ENCODE measurements at regions not wholly inside any gene's neighbourhood (a gene's known extent, or its start where the extent isn't known, plus 50 kb on each side); places are given as distances from the start of the nearest gene placed in this dataset.

DNA sequence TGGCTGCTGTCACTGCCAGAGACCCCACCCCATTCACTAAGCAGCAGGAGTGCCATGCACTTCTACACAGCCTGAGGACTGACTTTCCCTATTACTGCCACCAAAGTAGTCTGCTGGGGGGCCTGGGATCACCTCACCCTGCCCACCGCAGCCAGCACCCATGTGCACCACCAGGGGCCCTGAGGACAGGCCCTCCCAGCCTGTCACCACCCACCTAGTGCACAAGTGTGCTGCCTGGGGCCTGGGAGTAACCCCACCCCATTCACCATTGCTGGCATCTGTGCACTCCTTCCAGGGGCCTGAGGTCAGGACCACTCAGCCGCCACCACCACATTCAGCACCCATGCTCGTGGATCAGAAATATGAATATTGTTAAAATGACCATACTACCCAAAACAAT is 247.8 kb upstream of the NCKAP5 start:
- Mint-ChIP-seq H3K36me3 (ENCODE audit: unreplicated experiment) (peaks cover 4% of the 10 kb centered on the region), H3K27me3 (ENCODE audit: unreplicated experiment) (no peaks in the 10 kb centered on the region), H3K4me1 (ENCODE audit: low read depth, unreplicated experiment) (no peaks in the 10 kb centered on the region), H3K9me3 (ENCODE audit: unreplicated experiment) (no peaks in the 10 kb centered on the region), H3K27ac (ENCODE audit: unreplicated experiment) (no peak overlapping the region), H3K4me3 (ENCODE audit: unreplicated experiment) (no peak overlapping the region)
- no peak for DNase-seq
- TF ChIP-seq, protein P1, sequence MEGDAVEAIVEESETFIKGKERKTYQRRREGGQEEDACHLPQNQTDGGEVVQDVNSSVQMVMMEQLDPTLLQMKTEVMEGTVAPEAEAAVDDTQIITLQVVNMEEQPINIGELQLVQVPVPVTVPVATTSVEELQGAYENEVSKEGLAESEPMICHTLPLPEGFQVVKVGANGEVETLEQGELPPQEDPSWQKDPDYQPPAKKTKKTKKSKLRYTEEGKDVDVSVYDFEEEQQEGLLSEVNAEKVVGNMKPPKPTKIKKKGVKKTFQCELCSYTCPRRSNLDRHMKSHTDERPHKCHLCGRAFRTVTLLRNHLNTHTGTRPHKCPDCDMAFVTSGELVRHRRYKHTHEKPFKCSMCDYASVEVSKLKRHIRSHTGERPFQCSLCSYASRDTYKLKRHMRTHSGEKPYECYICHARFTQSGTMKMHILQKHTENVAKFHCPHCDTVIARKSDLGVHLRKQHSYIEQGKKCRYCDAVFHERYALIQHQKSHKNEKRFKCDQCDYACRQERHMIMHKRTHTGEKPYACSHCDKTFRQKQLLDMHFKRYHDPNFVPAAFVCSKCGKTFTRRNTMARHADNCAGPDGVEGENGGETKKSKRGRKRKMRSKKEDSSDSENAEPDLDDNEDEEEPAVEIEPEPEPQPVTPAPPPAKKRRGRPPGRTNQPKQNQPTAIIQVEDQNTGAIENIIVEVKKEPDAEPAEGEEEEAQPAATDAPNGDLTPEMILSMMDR (IDR thresholded peaks at IDR 0.05; ENCODE audit: partially characterized antibody, unreplicated experiment), result no peak

DNA sequence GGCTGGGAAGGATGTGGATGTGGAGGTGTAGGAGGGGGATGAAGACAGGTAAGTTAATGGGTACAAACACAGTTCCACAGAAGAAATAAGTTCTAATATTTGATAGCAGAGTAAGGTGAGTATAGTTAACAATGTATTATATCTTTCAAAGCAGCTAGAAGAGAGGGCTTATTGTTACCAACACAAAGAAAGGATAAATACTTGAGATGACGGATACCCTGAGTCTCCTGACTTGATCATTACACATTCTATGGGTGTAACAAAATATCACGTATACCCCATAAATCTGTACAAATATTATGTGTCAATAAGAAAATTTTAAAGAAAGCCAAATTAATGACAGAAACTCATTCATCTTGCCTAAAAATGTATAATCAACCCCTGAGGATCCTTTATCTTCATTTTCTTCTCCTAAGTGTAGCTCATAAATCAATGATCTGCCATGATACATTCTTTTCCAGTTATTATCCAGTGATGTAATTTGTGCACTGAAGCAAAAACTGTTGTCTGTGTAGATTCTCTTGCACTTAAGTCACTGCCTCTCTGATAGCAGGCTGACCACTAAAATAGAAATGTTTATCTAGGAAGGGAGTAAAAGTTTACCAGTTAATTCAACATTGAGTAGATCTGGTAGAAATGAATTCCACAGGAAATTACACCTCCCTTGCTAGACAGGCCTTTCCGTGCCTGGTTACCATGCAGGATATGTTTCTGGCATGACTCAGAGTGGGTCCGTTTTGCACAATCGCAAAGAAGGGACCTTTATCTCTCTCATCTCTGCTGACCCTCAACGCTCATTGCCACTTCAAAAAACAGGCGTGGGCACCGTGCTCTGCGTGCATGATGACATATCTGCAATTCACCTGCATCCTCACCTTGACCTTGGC is 249.7 kb upstream of the NCKAP5 start:
- H3K4me3 Mint-ChIP-seq (ENCODE audit: unreplicated experiment), result no peak overlapping the region
- H3K36me3 Mint-ChIP-seq (ENCODE audit: unreplicated experiment), result peaks cover 4% of the 10 kb centered on the region
- peaks cover 2% of the 10 kb centered on the region for H3K27me3 Mint-ChIP-seq (ENCODE audit: unreplicated experiment)
- no peak overlapping the region for H3K27ac Mint-ChIP-seq (ENCODE audit: unreplicated experiment)
- H3K4me1 Mint-ChIP-seq (ENCODE audit: low read depth, unreplicated experiment), result no peaks in the 10 kb centered on the region
- TF ChIP-seq, protein P1 (IDR thresholded peaks at IDR 0.05; ENCODE audit: partially characterized antibody, unreplicated experiment), result no peak
- no peaks in the 10 kb centered on the region for H3K9me3 Mint-ChIP-seq (ENCODE audit: unreplicated experiment)
- DNase-seq, result no peak

DNA sequence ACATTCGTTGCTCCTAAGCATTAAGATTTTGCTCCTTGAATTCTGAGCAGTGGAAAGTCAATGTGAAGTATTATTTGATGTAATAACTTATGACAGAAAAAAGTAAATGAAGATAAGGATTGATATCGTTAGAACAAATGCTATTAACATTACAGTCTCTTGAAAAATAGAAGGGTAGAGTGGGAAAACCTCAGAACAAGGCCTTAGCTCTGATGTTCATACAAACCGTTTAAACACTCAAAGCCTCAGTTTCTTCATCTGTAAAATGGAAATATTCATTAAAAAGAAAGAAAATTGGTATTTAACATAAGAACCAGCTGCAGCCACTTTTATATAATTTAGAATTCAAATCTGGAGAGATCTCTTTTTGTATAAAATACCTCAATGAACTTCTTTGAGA is 250.4 kb upstream of the NCKAP5 start:
- TF ChIP-seq, protein P1 (IDR thresholded peaks at IDR 0.05; ENCODE audit: partially characterized antibody, unreplicated experiment), result no peak

DNA sequence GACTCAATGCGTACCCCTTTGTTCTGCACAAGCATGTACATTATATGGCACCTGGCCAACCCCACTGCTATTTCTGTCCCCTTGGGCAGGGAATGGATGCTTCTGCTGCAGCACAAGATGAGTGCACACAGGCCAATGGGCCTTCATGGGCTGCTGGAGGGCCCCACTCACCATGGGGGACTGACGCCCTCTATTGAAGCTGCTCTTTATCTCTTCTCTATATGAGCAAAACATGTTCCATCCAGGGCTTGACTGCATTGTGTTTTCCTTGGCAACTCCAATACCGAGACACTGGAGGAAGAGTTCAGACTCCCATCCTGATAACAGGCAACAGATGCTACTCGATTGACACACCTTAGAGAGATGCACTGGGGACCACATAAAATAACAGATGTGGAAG is 251.6 kb upstream of the NCKAP5 start:
- H3K27me3 Mint-ChIP-seq (ENCODE audit: unreplicated experiment), result peaks cover 2% of the 10 kb centered on the region
- no peak for DNase-seq
- H3K36me3 Mint-ChIP-seq (ENCODE audit: unreplicated experiment), result no peaks in the 10 kb centered on the region
- no peak overlapping the region for H3K4me3 Mint-ChIP-seq (ENCODE audit: unreplicated experiment)
- no peaks in the 10 kb centered on the region for H3K4me1 Mint-ChIP-seq (ENCODE audit: low read depth, unreplicated experiment)
- H3K9me3 Mint-ChIP-seq (ENCODE audit: unreplicated experiment), result no peaks in the 10 kb centered on the region
- H3K27ac Mint-ChIP-seq (ENCODE audit: unreplicated experiment), result no peak overlapping the region
- TF ChIP-seq, protein P1 (IDR thresholded peaks at IDR 0.05; ENCODE audit: partially characterized antibody, unreplicated experiment), result no peak

More for the DNA sequence above, 250.4 kb upstream of the NCKAP5 start:
- Mint-ChIP-seq H3K27ac (ENCODE audit: unreplicated experiment) (no peak overlapping the region), H3K9me3 (ENCODE audit: unreplicated experiment) (no peaks in the 10 kb centered on the region), H3K36me3 (ENCODE audit: unreplicated experiment) (peaks cover 3% of the 10 kb centered on the region), H3K27me3 (ENCODE audit: unreplicated experiment) (peaks cover 2% of the 10 kb centered on the region), H3K4me3 (ENCODE audit: unreplicated experiment) (no peak overlapping the region), H3K4me1 (ENCODE audit: low read depth, unreplicated experiment) (no peaks in the 10 kb centered on the region)
- no peak for DNase-seq

DNA sequence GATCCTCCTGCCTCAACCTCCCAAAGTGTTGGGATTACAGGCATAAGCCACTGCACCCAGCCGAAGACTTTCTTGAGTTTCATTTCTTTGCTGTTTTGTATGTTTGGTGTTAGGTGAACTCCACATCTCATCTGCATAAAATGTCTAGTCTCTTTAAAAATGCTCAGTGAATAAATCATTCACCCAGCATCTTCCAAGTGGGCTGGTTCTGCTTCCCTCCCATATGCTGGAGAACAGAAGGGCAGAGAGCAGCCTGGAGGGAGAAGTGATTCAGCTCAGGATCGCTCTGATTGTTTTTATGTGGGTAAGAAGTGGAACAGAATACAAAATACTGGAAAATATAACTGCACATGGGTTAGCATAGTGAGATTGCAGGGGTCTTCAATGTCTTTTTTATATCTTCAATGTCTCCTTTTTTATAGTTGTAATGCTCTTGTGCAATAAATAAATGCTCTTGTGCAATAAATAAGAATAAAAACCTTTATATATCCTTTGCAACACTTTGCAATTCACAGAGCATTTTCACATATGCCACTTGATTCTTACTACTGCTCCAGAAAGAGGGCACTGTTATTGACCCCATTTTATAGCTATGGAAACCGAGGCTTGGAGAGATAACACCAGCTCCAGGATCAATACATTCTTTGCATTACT is 253.0 kb upstream of the NCKAP5 start:
- Mint-ChIP-seq H3K4me3 (ENCODE audit: unreplicated experiment) (no peak overlapping the region), H3K27ac (ENCODE audit: unreplicated experiment) (no peak overlapping the region), H3K9me3 (ENCODE audit: unreplicated experiment) (no peaks in the 10 kb centered on the region), H3K4me1 (ENCODE audit: low read depth, unreplicated experiment) (no peaks in the 10 kb centered on the region), H3K36me3 (ENCODE audit: unreplicated experiment) (peaks cover 5% of the 10 kb centered on the region), H3K27me3 (ENCODE audit: unreplicated experiment) (peaks cover 2% of the 10 kb centered on the region)
- no peak for DNase-seq
- TF ChIP-seq, protein P1 (IDR thresholded peaks at IDR 0.05; ENCODE audit: partially characterized antibody, unreplicated experiment), result no peak

Data from glutamatergic neuron (in vitro differentiated cells).